Cardiac muscle cell (in vitro differentiated cells and primary cell): ENCODE measurements at regions not wholly inside any gene's neighbourhood (a gene's known extent, or its start where the extent isn't known, plus 50 kb on each side); places are given as distances from the start of the nearest gene placed in this dataset.

Experiments
- DNase-seq, 2 donors: peaks; one replicate each; pipeline versions ENCODE4 v3.0.0 to v3.0.0-alpha.2; 2010 to 2017; ENCODE audit warnings: low read depth in 1 of 2, low spot score in 1 of 2
- H3K27ac ChIP-seq: fragments of 200-600 bp; sonication (generic); 2 replicates; pipeline ENCODE4 v1.5.1; 2016
- H3K27me3 ChIP-seq: fragments of 200-600 bp; sonication (generic); 2 replicates; pipeline ENCODE4 v1.6.0; 2016; ENCODE audit warnings: control low read depth
- H3K36me3 ChIP-seq: fragments of 200-600 bp; sonication (generic); 2 replicates; pipeline ENCODE4 v1.5.1; 2016; ENCODE audit warnings: control low read depth
- H3K4me1 ChIP-seq: fragments of 200-600 bp; sonication (generic); 2 replicates; pipeline ENCODE4 v1.8.1; 2017; ENCODE audit warnings: low read depth, mild to moderate bottlenecking, mixed run types
- H3K4me3 ChIP-seq: fragments of 200-600 bp; sonication (generic); 2 replicates; pipeline ENCODE4 v1.5.1; 2016; ENCODE audit warnings: mild to moderate bottlenecking
- H3K9me3 ChIP-seq: fragments of 200-600 bp; sonication (generic); 2 replicates; pipeline ENCODE4 v1.5.1; 2017; ENCODE audit warnings: low read depth, mild to moderate bottlenecking, control low read depth
- CTCF ChIP-seq: IDR thresholded peaks from 2 replicates; pipeline ENCODE4 v1.5.1; 2012; ENCODE audit warnings: low read depth, mild to moderate bottlenecking, low read length

- TF ChIP-seq CTCF: no peak
- peaks cover 15% of the 10 kb centered on the region for H3K4me1 ChIP-seq
- H3K36me3 ChIP-seq: no peaks in the 10 kb centered on the region
- no peak overlapping the region for H3K27ac ChIP-seq
- no peaks in the 10 kb centered on the region for H3K9me3 ChIP-seq
- DNase-seq: no peak
- H3K4me3 ChIP-seq: no peak overlapping the region
- H3K27me3 ChIP-seq: no peaks in the 10 kb centered on the region
Observed at GRCh38 chr6:4324746-4325145, 189.4 kb upstream of the ECI2 start.

- peak in 1 of 2 donors; percentile 53 for DNase-seq
- no peaks in the 10 kb centered on the region for H3K9me3 ChIP-seq
- peaks cover 15% of the 10 kb centered on the region for H3K4me1 ChIP-seq
- H3K36me3 ChIP-seq: no peaks in the 10 kb centered on the region
- H3K27me3 ChIP-seq: no peaks in the 10 kb centered on the region
- no peak overlapping the region for H3K27ac ChIP-seq
- TF ChIP-seq CTCF: no peak
- H3K4me3 ChIP-seq: no peak overlapping the region
Observed at GRCh38 chr6:4323322-4323721, 187.9 kb upstream of the ECI2 start.

GRCh38 chr6:4322846-4323309 lies 187.5 kb upstream of the ECI2 start:
- peak in 1 of 2 donors; percentile 51 for DNase-seq
- no peaks in the 10 kb centered on the region for H3K9me3 ChIP-seq
- TF ChIP-seq CTCF: no peak
- H3K36me3 ChIP-seq: no peaks in the 10 kb centered on the region
- no peak overlapping the region for H3K4me3 ChIP-seq
- peaks cover 15% of the 10 kb centered on the region for H3K4me1 ChIP-seq
- H3K27me3 ChIP-seq: no peaks in the 10 kb centered on the region
- H3K27ac ChIP-seq: no peak overlapping the region

GRCh38 chr6:4322134-4322845 lies 186.9 kb upstream of the ECI2 start:
- TF ChIP-seq CTCF: no peak

GRCh38 chr6:4320860-4321259 lies 185.5 kb upstream of the ECI2 start:
- peak overlapping the region; percentile 15 for H3K27ac ChIP-seq
- no peaks in the 10 kb centered on the region for H3K36me3 ChIP-seq
- DNase-seq: peak in 1 of 2 donors; percentile 86
- peaks cover 15% of the 10 kb centered on the region for H3K4me1 ChIP-seq
- no peaks in the 10 kb centered on the region for H3K27me3 ChIP-seq
- TF ChIP-seq CTCF: no peak
- no peaks in the 10 kb centered on the region for H3K9me3 ChIP-seq
- no peak overlapping the region for H3K4me3 ChIP-seq

More at GRCh38 chr6:4322134-4322845, 186.9 kb upstream of the ECI2 start:
- Histone ChIP-seq H3K27ac (no peak overlapping the region), H3K4me3 (no peak overlapping the region), H3K36me3 (no peaks in the 10 kb centered on the region), H3K27me3 (no peaks in the 10 kb centered on the region), H3K4me1 (peaks cover 15% of the 10 kb centered on the region), H3K9me3 (no peaks in the 10 kb centered on the region)
- no peak for DNase-seq
